Nephron (organoid): ENCODE measurements at regions not wholly inside any gene's neighbourhood (a gene's known extent, or its start where the extent isn't known, plus 50 kb on each side); places are given as distances from the start of the nearest gene placed in this dataset.

Experiments used
- H3K27ac Mint-ChIP-seq, 3 experiments: 2 replicates each; pipeline ENCODE4 v1.8.0; 2020; ENCODE audit warnings: mixed read lengths in 3 of 3, mild to moderate bottlenecking in 2 of 3, moderate library complexity in 1 of 3
- H3K27me3 Mint-ChIP-seq: 2 replicates; pipeline ENCODE4 v1.8.0; 2021; ENCODE audit warnings: low read depth, mild to moderate bottlenecking, moderate library complexity, mixed read lengths
- H3K36me3 Mint-ChIP-seq: 2 replicates; pipeline ENCODE4 v1.8.0; 2020; ENCODE audit warnings: low read depth, mixed read lengths
- H3K4me1 Mint-ChIP-seq: 2 replicates; pipeline ENCODE4 v1.8.0; 2020; ENCODE audit warnings: mixed read lengths
- H3K4me3 Mint-ChIP-seq, 3 experiments: 2 replicates each; pipeline ENCODE4 v1.8.0; 2020; ENCODE audit warnings: mild to moderate bottlenecking in 3 of 3, mixed read lengths in 3 of 3, moderate library complexity in 2 of 3
- H3K9me3 Mint-ChIP-seq: 2 replicates; pipeline ENCODE4 v1.8.0; 2020; ENCODE audit warnings: mixed read lengths
- TF ChIP-seq, protein P1 (sequence below), 3 experiments: fragments of 200-600 bp; sonication (generic); IDR thresholded peaks; one replicate each; pipeline ENCODE4 v1.5.0; 2021; ENCODE audit warnings: antibody characterized with exemption in 3 of 3; ENCODE audit not compliant: unreplicated experiment in 3 of 3

- Mint-ChIP-seq H3K27ac (no peak overlapping the region), H3K4me1 (peaks cover 37% of the 10 kb centered on the region), H3K9me3 (no peaks in the 10 kb centered on the region), H3K4me3 (no peak overlapping the region), H3K36me3 (no peaks in the 10 kb centered on the region), H3K27me3 (peaks cover 26% of the 10 kb centered on the region)
- TF ChIP-seq, protein P1, sequence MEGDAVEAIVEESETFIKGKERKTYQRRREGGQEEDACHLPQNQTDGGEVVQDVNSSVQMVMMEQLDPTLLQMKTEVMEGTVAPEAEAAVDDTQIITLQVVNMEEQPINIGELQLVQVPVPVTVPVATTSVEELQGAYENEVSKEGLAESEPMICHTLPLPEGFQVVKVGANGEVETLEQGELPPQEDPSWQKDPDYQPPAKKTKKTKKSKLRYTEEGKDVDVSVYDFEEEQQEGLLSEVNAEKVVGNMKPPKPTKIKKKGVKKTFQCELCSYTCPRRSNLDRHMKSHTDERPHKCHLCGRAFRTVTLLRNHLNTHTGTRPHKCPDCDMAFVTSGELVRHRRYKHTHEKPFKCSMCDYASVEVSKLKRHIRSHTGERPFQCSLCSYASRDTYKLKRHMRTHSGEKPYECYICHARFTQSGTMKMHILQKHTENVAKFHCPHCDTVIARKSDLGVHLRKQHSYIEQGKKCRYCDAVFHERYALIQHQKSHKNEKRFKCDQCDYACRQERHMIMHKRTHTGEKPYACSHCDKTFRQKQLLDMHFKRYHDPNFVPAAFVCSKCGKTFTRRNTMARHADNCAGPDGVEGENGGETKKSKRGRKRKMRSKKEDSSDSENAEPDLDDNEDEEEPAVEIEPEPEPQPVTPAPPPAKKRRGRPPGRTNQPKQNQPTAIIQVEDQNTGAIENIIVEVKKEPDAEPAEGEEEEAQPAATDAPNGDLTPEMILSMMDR (IDR thresholded peaks at IDR 0.05; ENCODE audit: unreplicated experiment in 3 of 3) = no peak
Observed at GRCh38 chr3:72601983-72602750, 246.1 kb downstream of the SHQ1 start.

DNA sequence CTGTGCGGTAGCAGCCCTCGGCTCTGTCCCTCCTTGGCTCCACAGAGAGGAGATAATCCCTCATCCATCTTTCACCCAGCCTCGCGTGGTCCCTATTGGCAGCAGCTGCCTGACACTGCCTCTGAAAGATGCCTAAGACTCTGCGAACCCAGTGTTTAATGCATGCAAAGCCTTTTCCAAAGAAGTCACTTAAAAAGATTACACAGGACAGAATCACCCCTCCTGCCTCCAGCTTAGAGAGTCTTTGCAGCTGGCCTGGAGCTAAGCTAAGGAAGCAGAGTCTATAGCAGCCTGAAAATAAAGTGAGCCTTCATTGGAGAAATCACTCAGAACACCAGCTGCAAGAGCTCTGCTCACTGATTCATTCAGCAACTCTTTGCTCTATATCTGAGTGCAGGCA lies 247.2 kb downstream of the SHQ1 start:
- H3K36me3 Mint-ChIP-seq = no peaks in the 10 kb centered on the region
- TF ChIP-seq, protein P1 (IDR thresholded peaks at IDR 0.05; ENCODE audit: unreplicated experiment in 3 of 3) = no peak
- H3K27me3 Mint-ChIP-seq = peaks cover 20% of the 10 kb centered on the region

DNA sequence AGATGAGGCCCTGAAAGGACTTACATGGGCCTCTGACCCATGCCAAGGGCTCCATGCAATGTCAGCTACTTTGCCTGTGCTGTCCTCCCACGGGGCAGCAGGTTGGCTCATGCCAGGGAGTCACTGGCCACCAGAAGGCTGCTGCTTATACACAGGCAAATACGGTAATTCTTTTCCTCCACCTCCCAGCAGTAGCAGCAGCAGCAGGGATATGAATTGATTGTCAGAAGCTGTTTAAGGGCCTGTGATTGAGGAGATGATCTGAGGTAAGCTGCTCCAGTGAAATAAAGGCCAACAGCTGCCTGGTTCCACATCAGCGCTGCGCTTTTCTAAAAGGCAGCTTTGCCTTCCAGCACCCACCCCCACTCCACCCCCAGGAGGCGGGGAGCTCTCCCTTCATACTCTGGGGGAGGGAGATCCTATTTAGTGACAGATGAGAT lies 250.5 kb downstream of the SHQ1 start:
- H3K4me3 Mint-ChIP-seq = no peak overlapping the region
- H3K9me3 Mint-ChIP-seq = no peaks in the 10 kb centered on the region
- TF ChIP-seq, protein P1 (IDR thresholded peaks at IDR 0.05; ENCODE audit: unreplicated experiment in 3 of 3) = no peak
- H3K27ac Mint-ChIP-seq = peak overlapping the region in 1 of 3 experiments; percentile 32
- H3K27me3 Mint-ChIP-seq = peaks cover 14% of the 10 kb centered on the region
- H3K4me1 Mint-ChIP-seq = peaks cover 33% of the 10 kb centered on the region
- no peaks in the 10 kb centered on the region for H3K36me3 Mint-ChIP-seq

More for the DNA sequence above, 247.2 kb downstream of the SHQ1 start:
- H3K4me3 Mint-ChIP-seq = no peak overlapping the region
- H3K27ac Mint-ChIP-seq = peak overlapping the region; percentile 1 to 73 (median 61)
- peaks cover 36% of the 10 kb centered on the region for H3K4me1 Mint-ChIP-seq
- no peaks in the 10 kb centered on the region for H3K9me3 Mint-ChIP-seq

GRCh38 chr3:72597043-72597442 lies 251.2 kb downstream of the SHQ1 start:
- TF ChIP-seq, protein P1 (IDR thresholded peaks at IDR 0.05; ENCODE audit: unreplicated experiment in 3 of 3) = no peak
- Mint-ChIP-seq H3K4me3 (no peak overlapping the region), H3K27me3 (peaks cover 14% of the 10 kb centered on the region), H3K9me3 (no peaks in the 10 kb centered on the region), H3K27ac (no peak overlapping the region), H3K36me3 (no peaks in the 10 kb centered on the region), H3K4me1 (peaks cover 37% of the 10 kb centered on the region)

- no peaks in the 10 kb centered on the region for H3K36me3 Mint-ChIP-seq
- no peaks in the 10 kb centered on the region for H3K9me3 Mint-ChIP-seq
- H3K4me3 Mint-ChIP-seq = no peak overlapping the region
- TF ChIP-seq, protein P1 (IDR thresholded peaks at IDR 0.05; ENCODE audit: unreplicated experiment in 3 of 3) = no peak
- peak overlapping the region in 1 of 3 experiments; percentile 21 for H3K27ac Mint-ChIP-seq
- peaks cover 9% of the 10 kb centered on the region for H3K27me3 Mint-ChIP-seq
- H3K4me1 Mint-ChIP-seq = peaks cover 47% of the 10 kb centered on the region
Observed at GRCh38 chr3:72595927-72596610, 252.2 kb downstream of the SHQ1 start.
